Natural killer cell (primary cell): ENCODE measurements at regions not wholly inside any gene's neighbourhood (a gene's known extent, or its start where the extent isn't known, plus 50 kb on each side); places are given as distances from the start of the nearest gene placed in this dataset.
A peak's percentile ranks its signal among the peaks of the same experiment; 100 is the strongest.

ENCODE experiments used
- ATAC-seq, 3 donors: fragments of 150-1000 bp in 2 of 3; fragments of 200-7000 bp in 1 of 3; cut with Tn5 transposase; 1 replicate in 1 of 3; 2 replicates in 2 of 3; pipeline ENCODE4 v1.10.0; 2021; ENCODE audit warnings: mild to moderate bottlenecking in 2 of 3, moderate library complexity in 2 of 3
- DNase-seq, 2 donors: peaks; one replicate each; pipeline versions ENCODE4 v3.0.0 to v3.0.0-alpha.2; 2013 to 2021; ENCODE audit warnings: mixed read lengths in 1 of 2
- H3K27ac ChIP-seq: one replicate; pipeline ENCODE4 v1.5.1; 2013; ENCODE audit warnings: mild to moderate bottlenecking, low read length
- H3K27me3 ChIP-seq: one replicate; pipeline ENCODE4 v1.6.1; 2013; ENCODE audit warnings: low read length; ENCODE audit not compliant: control insufficient read depth, insufficient read depth
- H3K36me3 ChIP-seq: one replicate; pipeline ENCODE4 v1.6.1; 2013; ENCODE audit warnings: low read length; ENCODE audit not compliant: control insufficient read depth, insufficient read depth
- H3K4me1 ChIP-seq: one replicate; pipeline ENCODE4 v1.6.1; 2013; ENCODE audit warnings: low read length; ENCODE audit not compliant: control insufficient read depth, insufficient read depth
- H3K4me3 ChIP-seq: one replicate; pipeline ENCODE4 v1.5.1; 2013; ENCODE audit warnings: low read length
- H3K9me3 ChIP-seq: one replicate; pipeline ENCODE4 v1.6.1; 2013; ENCODE audit warnings: low read length; ENCODE audit not compliant: control insufficient read depth, insufficient read depth
- H3K27ac Mint-ChIP-seq, 2 donors: one replicate each; pipeline ENCODE4 v1.8.0; 2022; ENCODE audit warnings: mild to moderate bottlenecking in 2 of 2, mixed read lengths in 2 of 2, moderate library complexity in 1 of 2
- H3K27me3 Mint-ChIP-seq, 2 donors: one replicate each; pipeline ENCODE4 v1.8.0; 2022; ENCODE audit warnings: low read depth in 2 of 2, mixed read lengths in 2 of 2
- H3K36me3 Mint-ChIP-seq: one replicate; pipeline ENCODE4 v1.8.0; 2022; ENCODE audit warnings: mixed read lengths
- H3K4me1 Mint-ChIP-seq, 2 donors: one replicate each; pipeline ENCODE4 v1.8.0; 2022; ENCODE audit warnings: mixed read lengths in 2 of 2
- H3K4me3 Mint-ChIP-seq: one replicate; pipeline ENCODE4 v1.8.0; 2022; ENCODE audit warnings: mild to moderate bottlenecking, moderate library complexity, mixed read lengths
- H3K9me3 Mint-ChIP-seq, 2 donors: one replicate each; pipeline ENCODE4 v1.8.0; 2022; ENCODE audit warnings: mixed read lengths in 2 of 2
- CTCF ChIP-seq: fragments of 200-600 bp; IDR thresholded peaks from one replicate; pipeline ENCODE4 v1.8.0; 2022; ENCODE audit warnings: antibody characterized with exemption
- WGBS: methylation state at CpG from one replicate; pipeline ENCODE4 v1.1.7; 2013; ENCODE audit warnings: missing lambda C conversion rate; ENCODE audit not compliant: insufficient coverage; 5-methylcytosine and 5-hydroxymethylcytosine counted together
- intact Hi-C: fragments of 100-400 bp; cut with micrococcal nuclease; formaldehyde crosslinking; loops from one replicate; pipeline ENCODE4 v1.14.2; 2022

DNA sequence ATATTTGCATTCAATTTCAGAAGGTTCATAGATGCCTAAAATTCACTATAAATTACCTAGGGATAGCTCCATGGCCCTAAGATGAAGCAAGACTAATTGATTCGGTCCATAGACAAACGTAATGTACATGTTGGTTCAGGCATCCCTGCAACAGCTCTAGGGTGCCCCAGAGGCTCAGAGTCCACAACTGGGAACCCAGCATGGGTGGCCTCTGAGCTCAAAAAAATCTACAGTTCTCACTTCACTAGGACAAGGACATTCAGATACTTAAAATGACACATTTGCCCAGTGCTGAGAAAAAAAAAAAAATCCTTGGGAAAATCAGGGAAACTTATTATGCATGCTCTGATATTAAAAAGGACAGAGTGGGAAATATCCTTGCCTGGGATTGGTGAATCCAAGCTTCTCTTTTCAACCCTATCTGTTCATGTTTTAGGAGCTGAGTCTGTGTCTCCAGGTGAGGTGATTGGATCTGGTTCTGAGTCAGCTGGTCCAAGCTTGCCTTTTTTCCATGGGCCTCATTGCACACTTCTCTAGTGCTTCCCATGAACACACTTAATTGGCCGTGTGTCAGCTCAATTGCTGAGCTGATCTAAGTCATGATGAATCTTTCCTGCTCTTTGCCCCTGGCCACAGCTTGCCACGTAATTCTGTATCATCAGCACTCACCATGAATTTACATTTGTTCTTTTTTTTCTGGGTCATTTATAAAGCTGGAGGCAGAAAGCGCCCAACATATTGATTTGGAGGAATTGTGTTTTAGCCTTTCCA is 116.3 kb upstream of the RCN1 start:
- no peak for DNase-seq
- Mint-ChIP-seq H3K4me3 (no peak overlapping the region), H3K36me3 (no peaks in the 10 kb centered on the region), H3K9me3 (no peaks in the 10 kb centered on the region), H3K27me3 (peaks cover 24 to 40% of the 10 kb centered on the region in 2 donors), H3K4me1 (peaks cover 0 to 4% of the 10 kb centered on the region in 2 donors), H3K27ac (no peak overlapping the region)
- intact Hi-C loops: no loop called here
- 84% methylated on average over 5 of the region's 5 CpGs for WGBS
- no peak for ATAC-seq
- H3K4me3 ChIP-seq: no peak overlapping the region
- no peaks in the 10 kb centered on the region for H3K36me3 ChIP-seq
- TF ChIP-seq CTCF: no peak
- no peaks in the 10 kb centered on the region for H3K4me1 ChIP-seq
- H3K9me3 ChIP-seq: no peaks in the 10 kb centered on the region
- no peaks in the 10 kb centered on the region for H3K27me3 ChIP-seq
- no peak overlapping the region for H3K27ac ChIP-seq

- no peak for TF ChIP-seq CTCF
- H3K4me3 Mint-ChIP-seq: no peak overlapping the region
- peaks cover 23 to 45% of the 10 kb centered on the region in 2 donors for H3K27me3 Mint-ChIP-seq
- H3K27ac Mint-ChIP-seq: no peak overlapping the region
- 78% methylated on average over 4 of the region's 4 CpGs for WGBS
- intact Hi-C loops: no loop called here
- Histone ChIP-seq H3K4me3 (no peak overlapping the region), H3K36me3 (no peaks in the 10 kb centered on the region), H3K27ac (no peak overlapping the region), H3K27me3 (no peaks in the 10 kb centered on the region), H3K4me1 (no peaks in the 10 kb centered on the region), H3K9me3 (no peaks in the 10 kb centered on the region)
- no peaks in the 10 kb centered on the region for H3K9me3 Mint-ChIP-seq
- H3K4me1 Mint-ChIP-seq: peaks cover 0 to 4% of the 10 kb centered on the region in 2 donors
- DNase-seq (no peak), ATAC-seq (no peak)
- H3K36me3 Mint-ChIP-seq: no peaks in the 10 kb centered on the region
These were observed 117.7 kb upstream of the RCN1 start for GRCh38 chr11:31973172-31973571.

DNA sequence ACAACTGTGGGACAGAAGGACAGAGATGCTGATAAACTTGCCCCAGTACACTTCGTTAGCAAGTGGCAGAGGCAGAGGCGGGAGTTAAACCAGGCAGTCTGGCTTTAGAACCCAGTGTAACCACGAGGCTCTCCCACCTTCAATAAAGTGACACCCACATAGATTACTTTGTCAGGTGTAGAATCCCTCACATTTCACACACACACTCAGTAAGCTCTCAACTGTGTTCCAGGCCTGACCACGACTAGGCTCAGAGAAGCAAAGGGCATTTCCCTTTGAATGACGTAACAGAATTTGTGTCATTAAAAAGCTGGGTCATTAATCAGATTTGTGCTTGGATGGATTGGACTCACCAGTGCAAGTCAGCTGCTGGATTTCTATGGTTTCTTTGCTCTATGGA is 118.3 kb upstream of the RCN1 start:
- H3K27me3 ChIP-seq: no peaks in the 10 kb centered on the region
- peaks cover 0 to 4% of the 10 kb centered on the region in 2 donors for H3K4me1 Mint-ChIP-seq
- DNase-seq (no peak), ATAC-seq (peak; percentile 29 to 75 (median 39))
- WGBS: 45% methylated on average over 5 of the region's 5 CpGs
- no peaks in the 10 kb centered on the region for H3K9me3 ChIP-seq
- TF ChIP-seq CTCF: no peak
- H3K9me3 Mint-ChIP-seq: no peaks in the 10 kb centered on the region
- H3K36me3 Mint-ChIP-seq: no peaks in the 10 kb centered on the region
- H3K27ac ChIP-seq: no peak overlapping the region
- no peak overlapping the region for H3K4me3 ChIP-seq
- no peak overlapping the region for H3K27ac Mint-ChIP-seq
- peaks cover 20 to 46% of the 10 kb centered on the region in 2 donors for H3K27me3 Mint-ChIP-seq
- no peaks in the 10 kb centered on the region for H3K36me3 ChIP-seq
- no peaks in the 10 kb centered on the region for H3K4me1 ChIP-seq
- H3K4me3 Mint-ChIP-seq: no peak overlapping the region
- intact Hi-C loops: no loop called here

DNA sequence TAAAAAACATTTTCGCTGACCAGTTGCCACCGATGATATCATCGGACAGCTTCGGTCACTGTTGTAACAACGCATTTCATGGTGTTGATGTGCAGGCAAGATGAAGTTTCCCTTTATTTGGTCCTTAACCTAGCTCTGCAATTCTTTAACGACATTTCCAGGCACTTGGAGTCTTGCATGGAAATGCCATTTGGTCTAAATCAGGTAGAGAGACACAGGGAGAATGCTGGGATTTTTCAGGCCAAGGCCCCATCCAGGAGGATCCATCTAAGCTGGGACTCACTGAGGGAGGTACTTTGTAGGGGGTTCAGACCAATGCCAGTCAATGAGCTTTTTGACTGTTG is 121.5 kb upstream of the RCN1 start:
- Mint-ChIP-seq H3K4me3 (no peak overlapping the region), H3K36me3 (no peaks in the 10 kb centered on the region), H3K27ac (no peak overlapping the region), H3K4me1 (peaks cover 0 to 4% of the 10 kb centered on the region in 2 donors), H3K27me3 (peaks cover 10 to 40% of the 10 kb centered on the region in 2 donors), H3K9me3 (no peaks in the 10 kb centered on the region)
- intact Hi-C loops: no loop called here
- no peak for DNase-seq
- Histone ChIP-seq H3K27me3 (no peaks in the 10 kb centered on the region), H3K4me3 (no peak overlapping the region), H3K4me1 (no peaks in the 10 kb centered on the region), H3K9me3 (no peaks in the 10 kb centered on the region), H3K36me3 (no peaks in the 10 kb centered on the region), H3K27ac (no peak overlapping the region)
- 91% methylated on average over 6 of the region's 6 CpGs for WGBS
- no peak for TF ChIP-seq CTCF
- ATAC-seq: no peak
